GM21526 (cell line): ENCODE measurements at regions not wholly inside any gene's neighbourhood (a gene's known extent, or its start where the extent isn't known, plus 50 kb on each side); places are given as distances from the start of the nearest gene placed in this dataset.
"Not testable (repeated sequence)": the region's sequence is repeated elsewhere in the genome, so short reads cannot be mapped to it uniquely, and the experiment has no call there.

Experiments
- ATAC-seq: cut with Tn5 transposase; IDR thresholded peaks from one replicate; pipeline ENCODE4 v1.9.1; 2021; ENCODE audit warnings: moderate library complexity; ENCODE audit not compliant: unreplicated experiment, low FRiP score

DNA sequence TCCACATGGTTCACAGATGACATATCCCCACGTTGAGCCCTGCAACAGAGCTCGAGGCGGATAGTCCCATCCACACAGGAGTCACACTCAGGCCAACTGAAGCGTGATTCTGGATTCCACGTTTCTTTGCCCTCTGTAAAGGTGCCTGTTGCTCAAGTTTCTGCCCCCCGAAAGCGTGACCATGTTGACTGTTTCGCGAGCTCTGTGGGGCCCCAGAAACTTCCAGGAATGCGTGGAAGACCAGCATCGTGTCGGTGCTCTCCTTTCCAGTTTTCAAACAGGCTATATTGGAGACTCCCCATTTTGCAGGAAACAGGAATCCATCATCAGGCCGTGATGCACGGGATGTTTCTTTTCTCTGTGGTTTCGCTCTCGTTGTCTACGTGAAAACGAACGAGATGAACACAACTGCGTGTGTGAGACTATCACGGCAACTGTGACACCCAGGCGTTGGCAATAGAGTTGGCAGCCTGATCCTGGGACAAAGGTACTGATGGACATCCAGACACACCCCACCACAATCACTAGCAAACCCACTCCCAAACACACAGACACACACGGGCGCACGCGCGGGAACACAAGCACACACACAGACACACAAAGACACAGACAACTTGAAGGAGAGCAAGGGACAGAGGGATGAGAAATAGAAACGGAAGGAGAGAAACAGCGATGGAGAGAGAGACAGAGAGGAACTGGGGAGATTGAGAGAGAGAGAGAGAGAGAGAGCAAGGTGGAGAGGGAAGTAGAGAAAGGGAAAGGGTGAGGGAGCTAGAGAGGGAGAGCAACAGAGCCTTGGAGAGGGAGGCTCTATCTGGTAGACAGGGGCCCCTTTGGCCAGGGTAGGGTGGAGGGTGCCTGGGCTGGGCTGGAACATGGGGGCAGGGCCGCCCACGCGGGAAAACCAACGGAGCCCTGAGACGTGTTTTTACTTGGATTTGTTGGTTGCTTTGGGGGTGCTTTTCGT, 1609.3 kb downstream of the SPATA31A7 start:
- ATAC-seq: not testable (repeated sequence)

DNA sequence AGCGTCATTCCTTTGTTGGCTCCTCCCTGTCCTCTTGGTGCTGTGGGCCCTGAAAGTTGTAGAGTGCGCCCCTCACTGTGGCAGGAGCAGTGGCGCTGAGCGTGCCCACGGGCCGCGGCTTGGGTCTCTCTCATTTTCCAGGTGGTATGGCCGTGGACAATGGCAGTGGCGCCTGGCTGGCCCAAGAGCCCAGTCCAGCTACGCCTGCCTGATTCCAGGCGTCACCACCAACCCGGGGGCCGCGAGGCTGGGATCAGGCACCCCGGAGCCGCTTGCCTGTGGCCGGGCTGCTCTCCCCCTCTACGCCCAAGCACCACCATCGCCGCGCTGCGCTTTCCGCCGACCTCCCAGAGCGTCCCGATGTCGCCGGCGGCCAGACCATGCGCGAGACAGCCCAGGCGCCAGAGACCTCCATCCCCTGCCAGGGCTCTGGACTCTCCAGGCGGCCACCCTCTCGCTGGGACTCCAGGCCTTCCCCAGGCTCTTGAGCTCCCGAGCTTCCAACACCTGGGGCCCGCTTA, 1610.1 kb downstream of the SPATA31A7 start:
- ATAC-seq: not testable (repeated sequence)

DNA sequence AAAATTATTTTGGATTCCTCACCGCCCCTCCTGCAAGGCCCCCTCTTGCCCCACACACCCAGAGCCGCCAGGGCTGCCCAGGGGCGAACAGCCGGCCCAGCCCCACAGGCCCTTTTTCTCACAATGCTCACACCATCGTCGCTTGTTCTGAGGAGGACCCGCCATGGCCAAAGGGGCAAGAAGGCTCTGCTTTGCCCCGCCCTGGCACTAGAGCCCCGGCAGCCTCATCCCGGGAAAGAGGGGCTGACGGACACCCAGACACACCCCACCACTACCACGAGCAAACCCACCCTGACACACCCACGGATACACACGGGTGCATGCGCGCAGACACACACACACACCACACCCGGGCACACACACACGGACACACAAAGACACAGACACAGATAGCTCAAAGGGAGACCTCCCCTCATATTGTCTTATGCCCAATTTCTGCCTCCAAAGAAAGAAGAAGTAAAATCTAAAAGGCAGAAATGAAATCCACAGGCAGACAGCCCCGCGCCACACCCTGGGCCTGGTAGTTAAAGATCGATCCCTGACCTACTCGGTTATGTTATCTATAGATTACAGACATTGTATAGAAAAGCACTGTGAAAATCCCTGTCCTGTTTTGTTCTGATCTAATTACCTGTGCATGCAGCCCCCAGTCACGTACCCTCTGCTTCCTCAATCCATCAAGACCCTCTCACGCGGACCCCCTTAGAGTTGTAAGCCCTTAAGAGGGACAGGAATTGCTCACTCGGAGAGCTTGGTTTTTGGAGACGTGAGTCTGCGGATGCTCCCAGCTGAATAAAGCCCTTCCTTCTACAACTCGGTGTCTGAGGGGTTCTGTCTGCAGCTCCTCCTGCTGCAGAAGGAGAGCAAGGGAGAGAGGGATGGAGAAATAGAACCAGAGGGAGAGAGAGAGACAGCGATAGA, 1610.9 kb downstream of the SPATA31A7 start:
- ATAC-seq: not testable (repeated sequence)

DNA sequence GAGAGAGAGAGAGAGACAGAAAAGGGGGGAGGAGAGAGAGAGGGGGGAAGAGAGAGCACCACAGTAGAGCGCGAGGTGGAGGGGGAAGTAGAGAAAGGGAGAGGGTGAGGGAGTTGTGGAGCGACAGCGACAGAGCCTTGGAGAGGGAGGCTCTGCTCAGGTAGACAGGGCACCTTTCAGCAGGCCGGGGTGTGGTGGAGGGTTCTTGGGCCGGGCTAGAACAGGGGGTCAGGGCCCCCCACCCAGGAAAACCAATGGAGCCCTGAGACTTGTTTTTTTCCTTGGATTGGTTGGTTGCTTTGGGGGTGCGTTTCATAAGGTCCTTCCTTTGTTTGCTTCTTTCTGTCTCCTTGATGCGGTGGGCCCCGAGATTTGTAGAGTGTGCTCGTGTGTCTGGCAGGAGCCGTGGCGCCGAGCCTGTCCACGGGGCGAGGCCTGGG, 1611.6 kb downstream of the SPATA31A7 start:
- ATAC-seq: not testable (repeated sequence)

DNA sequence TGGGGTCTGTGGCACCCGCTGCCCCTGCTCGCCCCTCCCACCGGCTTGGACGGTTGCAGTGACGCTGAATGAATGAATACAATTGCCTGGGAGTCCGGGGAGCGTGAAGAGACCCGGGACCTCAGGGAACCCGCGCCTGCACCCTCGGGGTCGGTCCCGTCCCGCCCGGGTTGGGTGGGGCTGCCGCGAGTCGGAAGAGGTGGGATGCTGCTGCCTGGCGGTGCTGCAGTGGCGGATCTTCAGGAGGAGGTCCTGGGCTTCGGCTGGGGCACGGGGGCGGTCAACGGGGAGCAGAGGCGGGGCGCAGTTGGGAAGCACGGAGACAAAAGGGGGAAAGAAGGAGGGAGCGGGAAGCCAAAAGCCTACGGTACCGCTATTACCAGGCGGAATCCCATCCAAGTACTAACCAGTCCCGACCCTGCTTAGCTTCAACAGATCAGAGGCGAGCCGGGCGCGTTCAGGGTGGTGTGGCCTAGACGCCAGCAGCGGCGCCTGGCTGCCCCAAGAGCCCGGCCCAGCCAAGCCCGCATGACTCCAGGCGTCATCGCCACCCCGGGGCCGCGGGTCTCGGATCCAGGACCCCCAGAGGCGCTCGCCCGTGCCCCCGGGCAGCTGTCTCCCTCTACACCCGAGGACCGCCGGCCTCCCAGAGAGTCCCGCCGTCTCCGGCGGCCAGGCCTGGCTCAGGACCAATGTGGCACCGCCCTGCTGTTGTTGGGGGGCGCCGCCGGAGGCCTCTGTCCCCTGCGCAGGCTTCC, 1612.3 kb downstream of the SPATA31A7 start:
- peak; percentile 100 for ATAC-seq

DNA sequence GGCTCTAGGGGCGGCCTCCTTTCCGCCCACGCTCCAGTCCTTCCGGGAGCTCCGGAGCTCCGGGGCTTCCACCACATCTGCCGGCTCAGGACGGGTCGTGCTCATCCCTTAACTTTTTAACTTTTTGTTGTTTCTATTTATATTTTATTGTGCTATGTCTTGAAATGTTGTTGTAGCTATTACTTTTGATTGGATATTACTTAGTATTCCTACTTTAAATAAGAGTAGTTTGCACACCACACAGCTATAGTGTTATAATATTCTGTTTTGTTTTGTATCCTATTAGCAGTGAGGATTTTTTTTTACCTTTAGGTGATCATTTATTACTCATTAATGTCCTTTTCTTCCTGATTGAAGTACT, 1612.9 kb downstream of the SPATA31A7 start:
- not testable (repeated sequence) for ATAC-seq

DNA sequence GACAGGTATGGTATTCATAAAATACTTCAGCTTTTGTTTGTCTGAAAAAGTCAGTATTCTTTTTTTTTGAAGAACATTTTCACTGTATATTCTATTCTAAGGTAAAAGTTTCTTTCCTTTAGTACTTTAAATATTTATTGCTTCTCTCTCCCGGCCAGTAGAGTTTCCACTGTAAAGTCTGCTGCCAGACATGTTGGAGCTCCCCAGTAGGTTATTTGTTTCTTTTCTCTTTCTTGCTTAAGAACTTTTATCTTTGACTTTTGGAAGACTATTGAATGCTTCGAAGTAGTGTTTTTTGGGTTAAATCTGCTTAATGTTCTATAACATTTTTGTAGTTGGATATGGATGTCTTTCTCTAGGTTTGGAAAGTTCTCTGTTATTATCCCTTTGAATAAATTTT, 1613.3 kb downstream of the SPATA31A7 start:
- ATAC-seq: not testable (repeated sequence)

DNA sequence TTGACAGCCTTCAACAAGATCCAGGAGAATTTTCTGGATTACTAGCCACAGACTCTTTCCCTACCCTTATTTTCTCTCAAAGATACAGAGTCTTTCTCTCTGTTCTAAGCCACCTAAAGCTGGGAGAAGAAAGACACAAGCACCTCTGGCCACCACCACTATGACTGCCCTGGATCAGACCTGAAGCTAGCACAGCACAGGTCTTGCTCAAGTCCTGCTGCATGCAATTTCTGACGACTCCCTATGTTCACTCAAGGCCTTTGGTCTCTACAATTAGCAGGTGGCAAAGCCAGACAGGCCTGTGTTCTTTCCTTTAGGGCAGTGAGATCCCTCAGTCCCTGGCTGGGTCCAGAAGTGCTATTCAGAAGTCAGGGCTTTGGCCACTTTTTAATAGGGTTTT, 1614.5 kb downstream of the SPATA31A7 start:
- not testable (repeated sequence) for ATAC-seq

DNA sequence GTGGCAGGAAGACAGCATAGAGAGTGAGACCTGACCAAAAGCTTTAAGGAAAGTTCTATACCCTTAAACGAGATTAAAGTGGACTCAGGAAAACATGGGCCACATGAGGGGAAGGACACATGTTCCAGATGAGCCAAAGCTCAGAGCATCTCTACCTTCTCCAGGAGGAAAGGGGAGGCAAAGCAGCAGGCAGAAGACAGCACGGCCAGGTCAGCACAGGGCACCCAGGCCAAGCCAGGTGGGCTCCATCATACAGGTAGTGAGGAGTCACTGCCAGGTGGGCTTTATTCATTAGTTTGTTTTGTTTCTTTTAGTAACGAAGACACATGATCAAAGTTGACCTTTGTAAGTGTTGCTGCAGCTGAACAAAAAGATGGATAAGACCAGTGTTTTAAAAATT, 1617.6 kb downstream of the SPATA31A7 start:
- ATAC-seq: not testable (repeated sequence)

DNA sequence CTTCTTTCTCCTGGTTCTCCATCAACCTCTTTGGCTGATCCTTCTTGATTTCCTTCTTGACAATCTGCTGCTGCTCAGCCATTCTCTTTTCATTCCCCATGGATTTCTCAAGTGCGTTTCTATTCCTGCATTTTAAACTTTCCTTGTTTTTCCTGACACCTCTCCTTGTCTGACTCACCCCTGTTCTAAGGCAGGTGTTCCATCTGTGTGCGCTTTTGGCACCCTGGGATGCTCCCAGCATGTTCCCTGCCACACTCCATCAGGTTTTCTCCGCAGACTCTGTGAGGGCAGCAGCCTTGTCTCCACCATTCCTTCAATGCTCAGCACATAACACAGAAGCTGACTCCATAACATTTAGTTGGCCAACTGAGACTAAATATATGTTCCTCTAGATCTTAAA, 1618.2 kb downstream of the SPATA31A7 start:
- not testable (repeated sequence) for ATAC-seq

DNA sequence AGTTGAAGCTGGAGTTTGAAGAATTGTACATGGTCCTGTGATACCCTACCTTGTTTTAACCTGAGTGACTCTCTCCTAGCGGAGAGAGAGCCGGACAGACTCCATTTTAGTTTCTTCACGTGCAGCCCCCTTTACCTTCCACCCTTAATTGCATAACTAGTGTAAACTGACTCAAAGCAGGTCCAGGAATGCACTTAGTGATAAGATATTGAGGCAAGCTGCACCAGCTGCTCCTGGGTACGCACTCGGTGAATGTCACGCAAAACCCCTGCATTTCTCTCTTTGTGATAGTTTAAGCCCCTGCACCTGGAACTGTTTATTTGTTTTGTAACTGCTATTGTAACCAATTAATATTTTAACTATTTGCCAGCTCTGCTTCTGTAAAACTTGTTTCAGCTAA, 1620.5 kb downstream of the SPATA31A7 start:
- ATAC-seq: not testable (repeated sequence)

DNA sequence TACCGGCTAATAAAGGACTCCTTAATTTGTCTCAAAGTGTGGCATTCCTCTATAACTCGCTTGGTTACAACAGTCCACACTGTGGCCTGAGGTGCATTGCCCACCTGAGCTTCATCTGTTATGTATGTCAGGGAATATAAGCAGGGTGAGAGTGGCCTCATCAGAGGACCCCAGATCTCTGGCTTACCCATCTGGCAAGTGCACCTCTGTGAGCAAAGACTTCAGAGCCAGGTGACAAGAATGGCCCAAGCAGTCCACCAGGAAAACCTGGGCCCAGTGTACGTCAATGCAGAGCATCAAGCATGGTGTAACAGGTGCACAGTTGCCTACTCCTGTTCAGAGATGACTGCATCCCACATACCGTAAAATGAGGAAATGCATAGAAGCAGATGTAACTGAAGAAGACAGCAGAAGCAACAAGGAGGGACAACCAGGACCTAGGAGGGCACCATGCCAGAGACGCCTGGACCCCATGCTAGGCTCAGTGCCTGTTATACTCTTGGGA, 1621.0 kb downstream of the SPATA31A7 start:
- ATAC-seq: not testable (repeated sequence)

DNA sequence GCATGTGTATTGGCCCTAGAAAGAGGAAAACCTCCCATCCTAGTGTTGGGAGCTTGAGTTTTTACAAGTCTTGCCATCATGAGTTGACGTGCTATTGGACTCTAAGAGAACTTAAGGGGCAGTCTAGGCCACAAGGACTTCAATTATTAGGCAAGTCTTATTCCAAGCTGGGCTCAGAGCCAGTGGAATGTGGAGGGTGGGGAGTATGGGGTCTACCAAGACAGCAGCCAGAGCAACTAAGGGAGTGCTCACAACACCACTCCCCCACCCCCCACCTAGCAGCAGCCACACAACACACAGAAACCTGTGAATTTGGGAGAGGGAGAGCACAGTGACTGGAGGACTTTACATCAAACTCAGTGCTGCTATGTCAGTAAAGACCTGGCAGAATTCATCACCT, 1625.6 kb downstream of the SPATA31A7 start:
- not testable (repeated sequence) for ATAC-seq

DNA sequence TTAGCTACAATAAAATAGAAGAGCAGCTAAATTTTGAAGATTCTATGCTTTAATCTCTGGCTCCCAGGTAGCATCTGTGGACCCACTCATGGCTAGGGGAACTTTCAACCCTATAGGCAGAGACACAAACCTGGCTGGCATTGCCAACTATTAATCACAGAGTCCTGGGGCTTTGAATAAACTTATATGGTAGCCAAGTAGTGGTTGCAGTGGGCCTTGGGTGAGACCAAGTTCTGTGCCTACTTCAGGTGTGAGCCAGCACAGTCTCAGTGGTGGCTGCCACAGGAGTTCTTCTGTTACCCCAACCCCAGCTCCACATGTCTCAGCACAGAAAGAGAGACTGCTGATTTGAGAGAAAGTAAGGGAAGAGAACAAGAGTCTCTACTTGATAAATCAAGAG, 1626.5 kb downstream of the SPATA31A7 start:
- ATAC-seq: not testable (repeated sequence)

DNA sequence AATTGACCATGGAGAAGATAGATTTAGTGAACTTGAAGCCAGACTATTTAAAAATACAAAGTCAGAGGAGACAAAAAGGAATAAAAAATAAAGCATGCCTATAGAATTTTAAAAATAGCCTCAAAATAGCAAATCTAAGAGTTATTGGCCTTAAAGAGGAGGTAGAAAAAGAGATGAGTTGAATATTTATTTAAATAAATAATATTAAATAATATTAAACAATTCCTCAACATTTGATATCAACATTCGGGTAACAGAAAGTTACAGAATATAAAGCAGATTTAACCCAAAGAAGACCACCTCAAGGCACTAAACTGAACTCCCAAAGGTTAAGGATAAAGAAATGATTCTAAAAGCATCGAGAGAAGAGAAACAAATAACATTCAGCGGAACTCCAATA, 1627.4 kb downstream of the SPATA31A7 start:
- not testable (repeated sequence) for ATAC-seq

DNA sequence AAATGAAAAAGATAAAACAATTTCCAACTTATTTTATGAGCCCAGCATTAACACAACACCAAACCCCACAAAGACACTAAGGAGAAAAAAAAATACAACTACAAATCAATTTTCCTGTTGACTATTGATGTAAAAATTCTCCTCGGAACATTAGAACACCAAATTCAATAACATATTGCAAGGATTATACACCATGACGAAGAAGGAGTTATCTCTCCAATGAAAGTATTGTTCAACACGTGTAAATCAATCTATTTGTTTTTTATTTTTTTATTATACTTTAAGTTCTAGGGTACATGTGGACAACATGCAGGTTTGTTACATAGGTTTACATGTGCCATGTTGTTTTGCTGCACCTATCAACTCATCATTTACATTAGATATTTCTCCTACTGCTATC, 1632.3 kb downstream of the SPATA31A7 start:
- not testable (repeated sequence) for ATAC-seq

DNA sequence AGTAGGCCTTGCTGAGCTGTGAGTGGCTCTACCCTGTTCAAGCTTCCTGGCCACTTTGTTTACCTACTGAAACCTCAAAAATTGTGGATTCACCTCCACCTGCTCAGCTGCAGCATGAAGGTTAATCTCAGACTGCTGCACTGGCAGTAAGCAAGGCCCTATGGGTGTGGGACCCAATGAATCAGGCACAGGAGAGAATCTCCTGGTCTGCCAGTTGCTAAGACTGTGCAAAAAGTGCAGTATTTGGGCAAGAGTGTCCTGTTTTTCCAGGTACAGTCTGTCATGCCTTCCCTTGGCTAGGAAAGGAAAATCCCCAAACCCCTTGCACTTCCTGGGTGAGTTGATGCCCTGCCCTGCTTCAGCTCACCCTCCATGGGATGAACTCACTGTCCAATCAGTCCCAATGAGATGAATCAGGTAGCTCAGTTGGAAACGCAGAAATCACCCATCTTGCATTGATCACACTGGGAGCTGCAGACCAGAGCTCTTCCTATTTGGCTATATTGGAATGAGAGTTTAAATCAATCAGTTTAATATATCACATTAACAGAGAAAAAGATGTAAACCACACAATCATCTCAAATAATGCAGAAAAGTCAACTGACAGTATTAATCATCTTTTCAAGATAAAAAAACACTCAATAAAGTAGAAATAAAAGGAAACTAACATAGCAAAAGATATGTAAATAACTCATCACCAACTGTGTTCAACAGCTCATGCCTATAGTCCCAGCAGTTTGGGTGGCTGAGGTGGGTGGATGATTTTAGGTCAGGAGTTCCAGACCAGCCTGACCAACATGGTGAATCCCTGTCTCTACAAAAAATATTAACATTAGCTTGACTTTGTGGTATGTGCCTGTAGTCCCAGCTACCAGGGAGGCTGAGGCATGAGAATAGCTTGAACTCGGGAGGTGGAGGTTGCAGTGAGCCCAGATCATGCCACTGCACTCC, 1638.4 kb downstream of the SPATA31A7 start:
- ATAC-seq: not testable (repeated sequence)

DNA sequence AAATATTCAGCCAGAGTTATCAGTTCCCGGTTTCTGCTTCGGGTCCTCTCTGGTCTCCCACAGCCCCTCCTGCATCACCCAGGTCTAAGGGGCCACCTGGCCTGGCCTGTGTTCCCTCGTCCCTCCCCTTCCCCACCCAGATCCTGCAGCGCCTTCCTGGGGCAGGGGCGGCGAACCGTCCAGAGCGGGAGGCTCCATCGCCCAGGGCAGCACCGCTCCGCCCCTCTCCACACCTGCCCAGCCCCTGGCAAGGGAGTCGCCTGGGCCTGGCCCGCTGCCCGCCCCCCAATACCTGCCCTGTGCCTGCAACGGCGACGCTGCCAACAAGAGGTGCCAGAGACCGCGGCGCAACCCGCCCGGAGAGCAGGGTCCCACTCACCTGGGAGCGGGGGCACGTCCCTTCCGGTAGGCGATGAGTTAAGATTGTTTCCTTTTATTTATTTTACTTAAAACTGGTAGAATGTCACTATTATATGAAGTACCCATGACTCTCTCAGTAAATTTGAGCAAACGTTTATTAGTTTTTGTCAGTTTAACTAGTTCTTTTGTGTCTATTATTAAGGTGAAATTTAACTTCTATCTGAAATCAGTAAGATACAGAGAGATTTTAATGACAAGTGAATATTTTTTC, 1641.1 kb downstream of the SPATA31A7 start:
- not testable (repeated sequence) for ATAC-seq
